ENCODE measurements at regions not wholly inside any gene's neighbourhood (a gene's known extent, or its start where the extent isn't known, plus 50 kb on each side); places are given as distances from the start of the nearest gene placed in this dataset.

DNA sequence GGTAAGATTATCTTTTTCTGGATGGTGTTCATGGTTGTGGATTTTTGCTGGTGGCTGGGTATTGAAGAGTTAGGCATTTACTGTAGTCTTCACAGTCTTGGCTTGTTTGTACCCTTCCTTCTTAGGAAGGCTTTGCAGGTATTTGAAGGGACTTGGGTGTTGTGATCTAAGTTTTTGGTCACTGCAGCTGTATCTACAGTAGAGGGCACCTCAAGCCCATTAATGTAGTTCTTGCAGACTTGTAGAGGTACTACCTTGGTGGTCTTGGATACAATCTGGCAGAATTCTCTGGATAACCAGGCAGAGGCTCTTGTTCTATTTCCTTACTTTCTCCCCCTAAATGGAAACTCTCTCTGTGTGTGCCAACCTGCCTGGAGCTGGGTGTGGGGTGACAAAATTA lies 155.8 kb upstream of the BRINP3 start:
- TF ChIP-seq CTCF (IDR thresholded peaks at IDR 0.05; ENCODE audit: poor library complexity) = peak; percentile 12
- TF ChIP-seq EZH2phosphoT487 (IDR thresholded peaks at IDR 0.05; ENCODE audit: low read depth, severe bottlenecking, unreplicated experiment) = no peak
- TF ChIP-seq EZH2 (IDR thresholded peaks at IDR 0.05; ENCODE audit: borderline replicate concordance) = no peak
